ENCODE measurements at regions not wholly inside any gene's neighbourhood (a gene's known extent, or its start where the extent isn't known, plus 50 kb on each side); places are given as distances from the start of the nearest gene placed in this dataset.

GRCh38 chr11:10358696-10359095, 53.8 kb downstream of the ADM start:
- DNase-seq = no peak

- no peak for DNase-seq
Observed at GRCh38 chr11:10359171-10359570, 54.3 kb downstream of the ADM start.

GRCh38 chr11:10360835-10361234, 56.0 kb downstream of the ADM start:
- no peak for DNase-seq

- DNase-seq = no peak
Observed at GRCh38 chr11:10365045-10365444, 60.2 kb downstream of the ADM start.

- peak; percentile 68 for DNase-seq
Observed at GRCh38 chr11:10366568-10367331, 61.9 kb downstream of the ADM start.

GRCh38 chr11:10371926-10372641, 67.2 kb downstream of the ADM start:
- DNase-seq = no peak

GRCh38 chr11:10373340-10373739, 68.5 kb downstream of the ADM start:
- no peak for DNase-seq

- DNase-seq = no peak
Observed at GRCh38 chr11:10373929-10374328, 69.1 kb downstream of the ADM start.

- no peak for DNase-seq
Observed at GRCh38 chr11:10374386-10374785, 69.5 kb downstream of the ADM start.

GRCh38 chr11:10375280-10375971, 70.6 kb downstream of the ADM start:
- DNase-seq = no peak

- no peak for DNase-seq
Observed at GRCh38 chr11:10376061-10376460, 71.2 kb downstream of the ADM start.

GRCh38 chr11:10377183-10377582, 72.3 kb downstream of the ADM start:
- DNase-seq = no peak

GRCh38 chr11:10378362-10378761, 73.5 kb downstream of the ADM start:
- DNase-seq = no peak

- DNase-seq = no peak
Observed at GRCh38 chr11:10379022-10379421, 74.1 kb downstream of the ADM start.

GRCh38 chr11:10379426-10379825, 74.6 kb downstream of the ADM start:
- DNase-seq = no peak

- no peak for DNase-seq
Observed at GRCh38 chr11:10379871-10380568, 75.0 kb upstream of the AMPD3 start.

- DNase-seq = no peak
Observed at GRCh38 chr11:10380921-10381320, 74.1 kb upstream of the AMPD3 start.

- DNase-seq = no peak
Observed at GRCh38 chr11:10381736-10382135, 73.3 kb upstream of the AMPD3 start.

- DNase-seq = no peak
Observed at GRCh38 chr11:10382518-10382917, 72.5 kb upstream of the AMPD3 start.

- no peak for DNase-seq
Observed at GRCh38 chr11:10385696-10386095, 69.4 kb upstream of the AMPD3 start.

GRCh38 chr11:10386361-10386760, 68.7 kb upstream of the AMPD3 start:
- DNase-seq = no peak

- DNase-seq = no peak
Observed at GRCh38 chr11:10386861-10387205, 68.2 kb upstream of the AMPD3 start.

Measured in activated CD4-positive, alpha-beta T cell treated with anti-CD3 and anti-CD28 coated beads, Interleukin-2, amount 50 U/mL, for 16 hours (primary cell).